Kidney (tissue), 13 donors: ENCODE measurements at regions not wholly inside any gene's neighbourhood (a gene's known extent, or its start where the extent isn't known, plus 50 kb on each side); places are given as distances from the start of the nearest gene placed in this dataset.
A peak's percentile ranks its signal among the peaks of the same experiment; 100 is the strongest.

Source experiments
- DNase-seq, 5 donors: peaks; one replicate each; pipeline ENCODE4 v3.0.0-alpha.2; 2013 to 2020
- FAIRE-seq: peaks from 2 replicates; lab custom pipeline; 2012; peaks lifted over from hg19 to GRCh38; lab: Jason Lieb, UNC
- H3K27ac ChIP-seq, 2 donors: one replicate each; pipeline ENCODE4 v1.7.0; 2013; ENCODE audit warnings: low read depth in 2 of 2, low read length in 2 of 2, inconsistent platforms in 1 of 2
- H3K27me3 ChIP-seq: one replicate; pipeline ENCODE4 v1.7.1; 2013; ENCODE audit warnings: low read length, inconsistent platforms; ENCODE audit not compliant: control insufficient read depth, insufficient read depth
- H3K36me3 ChIP-seq, 3 donors: one replicate each; pipeline versions ENCODE4 v1.7.0 to v1.7.1; 2013; ENCODE audit warnings: low read length in 3 of 3, control low read depth in 1 of 3, inconsistent platforms in 1 of 3; ENCODE audit not compliant: insufficient read depth in 3 of 3, control insufficient read depth in 2 of 3
- H3K4me1 ChIP-seq, 3 donors: one replicate each; pipeline versions ENCODE4 v1.7.0 to v1.7.1; 2013; ENCODE audit warnings: low read length in 3 of 3, inconsistent platforms in 1 of 3, low read depth in 1 of 3; ENCODE audit not compliant: control insufficient read depth in 2 of 3, insufficient read depth in 2 of 3
- H3K4me3 ChIP-seq, 3 donors: one replicate each; pipeline versions ENCODE4 v1.7.0 to v1.8.1; 2013; ENCODE audit warnings: low read length in 3 of 3, control low read depth in 1 of 3, inconsistent platforms in 1 of 3
- H3K9ac ChIP-seq, 3 donors: one replicate each; pipeline versions ENCODE4 v1.7.0 to v1.7.1; 2013; ENCODE audit warnings: low read length in 3 of 3, control low read depth in 1 of 3, inconsistent platforms in 1 of 3
- H3K9me3 ChIP-seq, 3 donors: one replicate each; pipeline versions ENCODE4 v1.7.0 to v1.7.1; 2013; ENCODE audit warnings: low read length in 3 of 3, control low read depth in 1 of 3, inconsistent platforms in 1 of 3; ENCODE audit not compliant: control insufficient read depth in 2 of 3, insufficient read depth in 1 of 3
- intact Hi-C: fragments of 100-400 bp; cut with DNase I; formaldehyde crosslinking; loops from one replicate; pipeline ENCODE4 v1.11.1; 2022
- TF ChIP-seq, protein P1 (sequence below): IDR thresholded peaks from 3 replicates; pipeline ENCODE4 v1.5.1; 2012; ENCODE audit warnings: mild to moderate bottlenecking, moderate library complexity, borderline replicate concordance; ENCODE audit not compliant: insufficient read depth; ENCODE audit errors: extremely low read depth
- donor health status: control.
- donor health status: control.
- donor health status: control.
- donor health status: control.
- donor health status: control.
- donor health status: DM: yes; HTN: yes; CAD: no.
- donor health status: Normal renal cell carcinoma (clear cell type).

DNA sequence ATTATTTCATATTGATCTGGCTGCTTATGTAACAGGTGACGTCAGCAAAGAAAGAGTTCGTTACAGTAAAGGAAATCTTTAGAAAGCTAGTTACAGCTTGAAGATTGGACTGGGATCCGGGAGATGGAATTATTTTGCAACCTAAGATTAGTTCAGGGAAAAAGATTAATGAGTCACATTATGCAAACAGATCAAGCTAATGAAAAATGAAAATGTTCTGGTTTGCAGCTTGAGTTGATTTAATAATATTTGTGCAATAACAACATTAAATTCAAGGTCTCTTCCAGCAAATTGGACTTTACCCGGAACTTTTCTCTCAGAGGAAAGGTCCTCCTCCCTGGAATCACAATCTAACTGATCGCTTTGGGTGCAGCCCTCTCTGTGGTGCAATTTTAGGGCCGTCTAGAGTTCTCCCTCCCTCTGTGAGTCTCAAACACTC lies 119.5 kb downstream of the OTUD1 start:
- Histone ChIP-seq H3K4me1 (no peaks in the 10 kb centered on the region), H3K36me3 (no peaks in the 10 kb centered on the region), H3K9ac (no peak overlapping the region), H3K27me3 (no peaks in the 10 kb centered on the region), H3K27ac (no peak overlapping the region), H3K9me3 (peaks cover 0 to 3% (median 0%) of the 10 kb centered on the region in 3 donors), H3K4me3 (no peak overlapping the region)
- FAIRE-seq (no peak), DNase-seq (no peak)
- TF ChIP-seq, protein P1, sequence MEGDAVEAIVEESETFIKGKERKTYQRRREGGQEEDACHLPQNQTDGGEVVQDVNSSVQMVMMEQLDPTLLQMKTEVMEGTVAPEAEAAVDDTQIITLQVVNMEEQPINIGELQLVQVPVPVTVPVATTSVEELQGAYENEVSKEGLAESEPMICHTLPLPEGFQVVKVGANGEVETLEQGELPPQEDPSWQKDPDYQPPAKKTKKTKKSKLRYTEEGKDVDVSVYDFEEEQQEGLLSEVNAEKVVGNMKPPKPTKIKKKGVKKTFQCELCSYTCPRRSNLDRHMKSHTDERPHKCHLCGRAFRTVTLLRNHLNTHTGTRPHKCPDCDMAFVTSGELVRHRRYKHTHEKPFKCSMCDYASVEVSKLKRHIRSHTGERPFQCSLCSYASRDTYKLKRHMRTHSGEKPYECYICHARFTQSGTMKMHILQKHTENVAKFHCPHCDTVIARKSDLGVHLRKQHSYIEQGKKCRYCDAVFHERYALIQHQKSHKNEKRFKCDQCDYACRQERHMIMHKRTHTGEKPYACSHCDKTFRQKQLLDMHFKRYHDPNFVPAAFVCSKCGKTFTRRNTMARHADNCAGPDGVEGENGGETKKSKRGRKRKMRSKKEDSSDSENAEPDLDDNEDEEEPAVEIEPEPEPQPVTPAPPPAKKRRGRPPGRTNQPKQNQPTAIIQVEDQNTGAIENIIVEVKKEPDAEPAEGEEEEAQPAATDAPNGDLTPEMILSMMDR: no peak
- intact Hi-C loops: no loop called here

DNA sequence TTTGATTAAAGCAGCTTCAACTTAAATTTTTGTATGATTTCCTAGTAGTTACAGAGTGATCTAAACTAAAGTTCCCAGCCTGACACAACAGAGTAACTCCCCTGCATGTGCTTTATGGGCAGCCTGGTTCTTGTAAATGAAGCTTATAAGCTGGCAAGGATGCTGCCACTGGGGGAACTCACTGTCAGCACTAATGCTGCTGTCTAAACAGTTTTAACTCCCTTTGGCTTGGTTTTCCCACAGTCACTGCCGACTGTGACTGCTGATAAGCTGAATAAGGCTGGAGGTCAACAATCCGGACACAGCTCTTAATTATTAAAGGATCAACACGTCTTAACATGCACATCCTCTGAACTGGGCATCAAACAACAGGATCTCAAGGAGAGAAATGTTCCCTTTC lies 130.1 kb downstream of the OTUD1 start:
- FAIRE-seq: no peak
- no peaks in the 10 kb centered on the region for H3K27me3 ChIP-seq

DNA sequence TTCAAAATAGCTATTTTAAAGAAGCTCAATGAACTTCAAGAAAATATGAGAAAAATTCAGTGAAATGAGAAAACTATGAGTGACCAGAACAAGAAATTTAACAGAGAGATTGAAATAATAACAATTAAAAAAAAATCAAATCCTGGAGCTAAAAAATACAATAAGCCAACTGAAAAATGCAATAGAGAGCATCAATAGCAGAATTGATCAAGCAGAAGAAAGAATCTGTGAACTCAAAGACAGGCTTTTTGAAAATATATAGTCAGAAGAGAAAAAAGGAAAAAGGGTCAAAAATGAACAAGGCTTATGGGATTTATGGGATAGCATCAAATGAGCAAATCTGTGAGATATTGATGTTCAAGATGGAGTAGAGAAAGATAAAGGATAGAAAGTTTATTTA lies 133.0 kb downstream of the OTUD1 start:
- H3K9me3 ChIP-seq: peaks cover 0 to 2% (median 0%) of the 10 kb centered on the region in 3 donors
- FAIRE-seq (no peak), DNase-seq (no peak)
- intact Hi-C loops: no loop called here
- no peak overlapping the region for H3K9ac ChIP-seq
- H3K27me3 ChIP-seq: no peaks in the 10 kb centered on the region
- H3K4me1 ChIP-seq: no peaks in the 10 kb centered on the region
- no peaks in the 10 kb centered on the region for H3K36me3 ChIP-seq
- no peak overlapping the region for H3K27ac ChIP-seq
- TF ChIP-seq, protein P1: no peak
- H3K4me3 ChIP-seq: no peak overlapping the region

More for the DNA sequence above, 130.1 kb downstream of the OTUD1 start:
- intact Hi-C loops: no loop called here
- no peak overlapping the region for H3K4me3 ChIP-seq
- peak in 1 of 5 donors; percentile 38 for DNase-seq
- no peaks in the 10 kb centered on the region for H3K4me1 ChIP-seq
- peaks cover 0 to 8% (median 2%) of the 10 kb centered on the region in 3 donors for H3K9me3 ChIP-seq
- TF ChIP-seq, protein P1: no peak
- no peak overlapping the region for H3K9ac ChIP-seq
- H3K36me3 ChIP-seq: no peaks in the 10 kb centered on the region
- no peak overlapping the region for H3K27ac ChIP-seq

DNA sequence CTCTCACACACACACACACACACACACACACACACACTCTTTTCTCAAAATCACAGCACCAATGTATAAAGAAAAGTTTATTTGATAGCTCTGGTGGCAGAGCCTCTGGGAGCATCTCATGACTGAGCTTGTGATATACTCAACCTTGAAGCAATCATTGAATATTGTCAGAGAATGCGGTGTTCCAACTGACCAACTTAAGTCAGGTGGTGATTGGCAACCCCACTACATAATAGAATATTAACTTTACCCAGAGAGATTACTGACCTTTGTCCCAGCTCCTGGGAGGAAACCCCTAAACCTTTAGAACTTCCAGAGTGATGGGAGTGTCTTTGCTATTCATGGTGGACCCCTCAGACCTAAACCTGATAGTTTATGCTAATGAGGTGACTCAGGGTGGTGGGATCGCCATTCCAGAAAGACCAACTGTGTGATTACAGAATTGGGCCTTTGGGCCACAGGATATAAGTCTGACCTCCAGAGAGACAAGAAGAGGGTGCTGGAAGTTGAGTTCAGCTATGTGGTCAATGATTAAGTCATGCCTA lies 143.1 kb downstream of the OTUD1 start:
- no peak for FAIRE-seq
- Histone ChIP-seq H3K4me3 (peak overlapping the region in 1 of 3 donors; percentile 32), H3K27ac (peak overlapping the region; percentile 26 to 40), H3K4me1 (peaks cover 0 to 2% (median 0%) of the 10 kb centered on the region in 3 donors), H3K9ac (no peak overlapping the region), H3K36me3 (no peaks in the 10 kb centered on the region), H3K27me3 (no peaks in the 10 kb centered on the region), H3K9me3 (no peaks in the 10 kb centered on the region)
- intact Hi-C loops: no loop called here
- TF ChIP-seq, protein P1: no peak
- DNase-seq: no peak
